GM18907 (cell line): ENCODE measurements at regions not wholly inside any gene's neighbourhood (a gene's known extent, or its start where the extent isn't known, plus 50 kb on each side); places are given as distances from the start of the nearest gene placed in this dataset.
A peak's percentile ranks its signal among the peaks of the same experiment; 100 is the strongest.

Experiments used
- ATAC-seq: cut with Tn5 transposase; IDR thresholded peaks from one replicate; pipeline ENCODE4 v1.9.1; 2021; ENCODE audit warnings: mild to moderate bottlenecking, moderate library complexity; ENCODE audit not compliant: unreplicated experiment

DNA sequence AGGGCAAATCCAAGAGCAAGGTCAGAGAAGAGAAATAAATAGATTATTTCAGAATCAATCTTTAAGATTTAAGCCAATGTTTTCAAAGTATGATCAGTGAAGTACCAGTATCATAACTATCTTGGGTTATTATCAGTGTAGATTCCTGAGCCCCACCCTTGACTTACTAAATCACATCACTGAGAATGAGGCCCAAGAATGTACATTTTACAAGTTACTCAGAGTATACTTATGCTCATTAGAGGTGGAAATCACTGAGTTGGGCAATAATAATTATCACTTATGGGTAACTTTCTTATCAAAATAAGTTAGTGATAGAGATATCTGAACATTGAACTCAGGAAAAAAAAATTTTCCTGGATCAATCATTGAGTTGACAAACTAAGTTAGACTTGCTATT, 121.6 kb upstream of the NOCT start:
- ATAC-seq, result no peak

DNA sequence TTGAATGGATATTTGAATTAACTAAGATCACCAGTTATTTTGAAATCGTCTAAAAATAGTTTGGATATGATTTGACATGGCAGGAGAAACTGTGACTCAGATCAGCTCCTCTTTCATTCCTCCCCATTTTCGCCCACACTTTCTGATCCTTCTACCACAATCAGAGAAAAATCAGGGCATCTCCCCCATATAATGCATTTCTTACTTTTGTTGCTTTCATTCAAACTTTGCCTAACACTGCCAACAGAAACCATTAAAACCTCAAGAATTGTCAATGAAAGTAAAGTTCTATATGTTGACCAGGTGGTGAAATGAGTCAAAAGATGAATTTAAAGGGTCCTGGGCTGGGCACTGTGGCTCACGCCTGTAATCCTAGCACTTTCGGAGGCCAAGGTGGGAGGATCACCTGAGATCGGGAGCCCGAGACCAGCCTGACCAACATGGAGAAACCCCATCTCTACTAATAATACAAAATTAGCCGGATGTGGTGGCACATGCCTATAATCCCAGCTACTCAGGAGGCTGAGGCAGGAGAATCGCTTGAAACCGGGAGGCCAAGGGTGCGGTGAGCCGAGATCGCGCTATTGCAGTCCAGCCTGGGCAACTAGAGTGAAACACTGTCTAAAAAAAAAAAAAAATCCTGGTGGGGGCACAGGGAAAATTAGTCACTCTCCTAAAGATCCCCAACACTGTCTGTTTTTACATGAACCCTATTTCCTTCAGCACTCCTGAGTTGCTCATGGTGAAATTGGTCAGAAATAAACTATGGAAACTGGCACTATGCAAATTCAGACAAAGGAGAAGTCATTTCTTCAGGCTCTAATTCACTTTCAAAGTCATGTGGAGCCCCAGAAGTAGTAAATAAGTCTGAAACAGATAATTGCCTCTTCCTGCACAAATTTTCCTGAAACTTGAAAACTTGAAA, 122.8 kb upstream of the NOCT start:
- peak; percentile 48 for ATAC-seq

DNA sequence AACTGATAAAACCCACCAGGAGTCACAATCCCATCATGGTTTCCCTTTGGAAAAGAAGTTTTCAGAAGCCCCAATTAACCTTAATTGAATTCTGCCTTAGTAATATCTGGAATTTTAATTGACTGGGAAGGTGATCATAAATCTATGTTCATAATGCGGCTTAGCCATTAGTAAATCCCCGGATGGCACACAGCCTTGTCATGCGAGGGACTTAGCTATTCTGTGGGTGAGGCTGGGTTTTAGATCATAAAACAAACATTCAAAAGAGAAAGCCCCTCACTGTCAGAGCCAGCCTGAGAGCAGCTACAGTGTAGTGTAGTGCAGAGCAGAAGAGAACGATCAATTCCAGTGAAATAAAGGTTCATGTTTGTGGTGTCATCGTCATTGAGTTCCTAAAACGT, 124.0 kb upstream of the NOCT start:
- no peak for ATAC-seq

DNA sequence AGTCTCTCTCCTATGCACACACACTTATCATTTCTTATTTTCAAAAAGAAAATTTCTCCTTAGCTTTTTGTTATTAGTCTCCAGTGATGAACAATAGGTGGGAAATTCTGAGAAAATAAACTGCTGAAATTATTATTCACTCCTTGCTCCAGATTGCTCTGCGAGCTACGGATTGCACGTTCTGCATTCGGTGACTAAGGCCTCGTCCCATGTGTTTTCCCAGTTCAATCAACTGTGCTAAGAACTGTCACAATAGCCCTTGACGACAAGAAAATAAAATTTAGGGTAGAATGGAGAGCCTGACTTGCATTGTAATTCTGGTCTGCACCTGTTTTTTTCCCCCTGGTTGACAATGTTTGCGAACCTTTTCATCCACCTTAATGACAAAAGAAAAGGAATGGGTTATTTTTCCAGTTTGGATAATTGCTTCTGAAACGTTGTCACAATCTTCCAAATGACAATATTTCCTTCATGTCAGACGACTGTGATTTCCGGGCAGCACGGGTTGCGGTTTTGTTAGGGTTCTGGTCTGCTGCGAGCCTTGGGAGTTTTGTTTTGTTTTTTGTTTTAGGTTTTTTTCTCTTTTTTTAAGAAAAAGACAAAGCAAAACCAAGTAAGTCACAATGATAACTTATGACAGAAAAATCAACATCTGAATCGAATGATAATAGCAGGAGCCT, 124.5 kb upstream of the NOCT start:
- no peak for ATAC-seq

DNA sequence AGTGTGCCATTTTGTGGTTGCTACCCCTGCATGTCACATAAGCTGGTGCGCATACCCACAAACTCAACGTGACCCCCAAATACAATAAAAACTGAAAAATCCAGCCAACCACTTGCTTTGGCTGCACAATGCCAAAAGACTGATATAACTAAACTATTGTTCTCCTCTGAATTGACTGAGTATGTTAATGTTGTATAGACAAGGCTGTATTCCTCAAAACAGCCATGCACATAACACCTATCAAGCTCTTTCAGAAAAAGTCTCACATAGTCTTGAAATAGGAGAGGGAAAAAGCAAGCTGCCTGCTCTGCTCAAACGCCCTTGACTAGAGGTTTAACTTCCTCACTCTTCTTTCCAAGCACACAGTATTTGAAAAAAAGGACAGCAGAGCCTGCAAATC, 126.4 kb upstream of the NOCT start:
- no peak for ATAC-seq

DNA sequence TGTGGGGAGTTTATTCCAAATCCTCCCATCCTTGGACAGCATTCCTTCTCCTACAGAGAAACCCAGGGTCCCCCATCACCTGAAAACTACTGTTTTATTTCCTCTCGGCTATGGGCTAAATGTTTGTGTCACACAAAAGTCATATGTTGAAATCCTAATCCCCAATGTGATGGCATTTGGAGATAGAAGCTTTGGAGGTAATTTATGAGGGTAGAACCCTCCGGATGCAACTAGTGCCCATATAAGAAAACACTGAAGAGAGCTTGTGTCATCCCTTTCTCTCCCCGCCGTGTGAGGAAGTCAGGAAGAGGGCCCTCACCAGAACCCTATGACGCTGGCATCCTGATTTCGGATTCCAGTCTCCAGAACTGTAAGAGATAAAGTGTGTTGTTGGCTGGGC, 127.8 kb upstream of the NOCT start:
- no peak for ATAC-seq

DNA sequence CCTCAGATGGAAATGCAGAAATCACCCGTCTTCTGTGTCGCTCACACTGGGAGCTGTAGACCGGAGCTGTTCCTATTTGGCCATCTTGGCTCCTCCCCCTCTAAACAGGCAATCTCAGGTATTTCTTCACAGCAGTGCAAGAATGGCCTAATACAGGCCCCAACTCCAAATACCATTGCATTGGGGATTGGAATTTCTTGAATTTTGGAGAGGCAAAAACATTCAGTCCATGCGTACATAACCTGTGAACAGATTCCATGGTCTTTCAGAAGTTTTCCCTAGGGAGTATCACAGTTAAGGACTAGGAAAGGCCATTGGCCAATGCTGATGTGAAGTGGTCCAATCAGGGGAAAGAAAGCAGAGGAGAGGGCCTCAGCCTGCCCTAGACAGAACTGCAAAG, 128.2 kb upstream of the NOCT start:
- no peak for ATAC-seq

DNA sequence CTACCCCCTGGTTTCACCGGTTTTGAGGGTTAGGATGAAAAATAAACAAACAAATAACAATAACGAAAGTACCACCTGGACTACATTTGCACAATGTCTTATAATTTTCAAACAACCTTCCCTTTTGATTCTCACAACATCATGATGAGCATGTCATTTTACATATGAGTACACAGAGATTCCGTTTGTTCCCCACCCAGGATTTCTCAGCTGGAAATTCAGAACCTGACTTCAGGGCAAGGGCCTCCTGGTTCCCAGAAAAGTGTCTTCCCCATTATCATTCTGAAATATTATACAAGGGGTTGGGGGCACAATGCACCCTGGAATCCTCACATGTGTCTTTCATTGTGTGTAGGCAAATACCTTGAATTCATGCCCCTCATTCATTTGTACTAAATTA, 135.8 kb upstream of the NOCT start:
- ATAC-seq, result no peak

DNA sequence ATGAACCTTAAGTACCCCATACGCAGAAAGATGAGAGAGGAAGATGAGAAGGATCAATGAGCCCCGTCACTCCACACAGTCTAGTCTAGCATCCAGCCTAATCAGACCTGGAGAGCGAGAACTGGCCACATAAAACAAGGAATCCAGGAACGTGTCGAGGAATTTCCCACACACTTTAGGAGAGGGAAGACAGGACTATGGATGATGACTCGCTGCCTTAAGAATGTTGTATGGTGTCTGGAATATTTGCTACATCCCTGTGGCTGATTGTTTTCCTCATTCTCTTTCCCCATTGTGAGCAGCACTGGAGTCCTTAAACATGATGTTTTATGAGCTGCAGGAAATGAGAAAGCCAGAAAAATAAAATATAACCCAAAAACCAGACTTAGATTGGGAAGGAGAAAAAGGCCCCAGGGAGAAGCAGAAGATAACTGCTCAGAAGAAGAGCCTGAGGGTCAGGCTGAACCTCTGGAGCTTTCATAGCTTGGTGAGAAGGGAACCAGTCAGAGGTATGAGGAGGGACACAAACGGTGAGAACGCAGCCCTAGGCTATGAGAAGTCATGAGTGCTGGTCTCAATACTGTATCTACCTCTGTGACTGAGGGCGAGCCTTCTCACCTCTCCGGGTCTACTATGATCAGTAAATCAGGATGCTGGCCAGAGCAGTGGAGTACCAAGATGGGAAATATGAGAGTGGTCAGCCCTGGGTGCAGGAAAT, 139.5 kb upstream of the NOCT start:
- no peak for ATAC-seq

DNA sequence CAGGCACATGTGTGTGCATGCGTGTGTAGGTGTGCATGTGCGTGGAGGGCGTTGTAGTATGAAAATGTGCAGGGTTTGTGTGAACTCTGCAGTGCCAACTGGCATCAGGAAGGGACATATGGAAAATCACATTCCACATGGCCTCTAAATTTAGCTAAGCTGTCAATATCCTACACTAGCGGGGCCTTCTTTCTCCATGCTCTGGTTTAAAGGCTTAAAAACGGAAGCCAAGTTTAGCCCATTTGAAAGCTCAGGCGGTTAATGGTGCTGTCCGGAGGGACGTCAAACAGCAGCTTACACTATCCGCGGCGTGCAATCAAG, 144.1 kb upstream of the NOCT start:
- ATAC-seq, result no peak

DNA sequence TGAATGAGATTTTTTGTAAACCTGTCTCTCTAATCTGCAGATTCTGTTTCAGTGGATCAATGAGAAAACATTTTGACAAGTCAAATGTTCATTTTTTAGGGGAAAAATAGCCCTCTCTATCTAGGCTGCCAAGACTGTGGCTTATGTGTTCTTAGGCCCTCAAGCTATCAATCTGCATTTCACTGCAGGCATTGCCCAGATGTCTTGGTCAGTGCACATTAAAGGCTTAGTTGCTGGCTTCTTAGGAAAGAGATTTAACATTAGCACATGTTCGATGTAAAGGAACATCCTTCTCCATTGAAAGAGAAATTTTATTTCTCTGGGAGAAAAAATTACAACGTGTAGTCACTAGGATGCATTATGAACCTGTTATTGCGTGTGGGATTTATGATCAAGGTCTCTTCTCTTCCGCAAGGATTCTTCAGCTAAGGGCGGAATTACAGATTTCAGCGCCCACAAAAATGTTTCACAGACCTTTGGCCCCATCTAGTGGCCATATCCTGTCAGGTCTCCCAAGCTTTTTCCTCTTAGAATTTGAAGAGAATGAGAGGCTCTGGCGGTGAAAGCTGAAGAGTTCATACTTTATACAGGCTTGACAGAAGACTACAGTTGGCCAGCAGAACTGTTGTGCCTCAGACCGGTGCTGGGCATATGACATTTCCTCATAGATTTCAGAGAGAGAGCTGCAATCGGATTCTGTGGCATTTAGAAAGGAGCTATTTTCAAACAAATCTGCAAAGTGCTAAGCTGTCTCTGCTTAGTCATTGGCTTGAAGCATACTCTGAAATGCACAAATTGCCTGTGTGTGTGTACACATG, 144.6 kb upstream of the NOCT start:
- ATAC-seq, result peak; percentile 69

DNA sequence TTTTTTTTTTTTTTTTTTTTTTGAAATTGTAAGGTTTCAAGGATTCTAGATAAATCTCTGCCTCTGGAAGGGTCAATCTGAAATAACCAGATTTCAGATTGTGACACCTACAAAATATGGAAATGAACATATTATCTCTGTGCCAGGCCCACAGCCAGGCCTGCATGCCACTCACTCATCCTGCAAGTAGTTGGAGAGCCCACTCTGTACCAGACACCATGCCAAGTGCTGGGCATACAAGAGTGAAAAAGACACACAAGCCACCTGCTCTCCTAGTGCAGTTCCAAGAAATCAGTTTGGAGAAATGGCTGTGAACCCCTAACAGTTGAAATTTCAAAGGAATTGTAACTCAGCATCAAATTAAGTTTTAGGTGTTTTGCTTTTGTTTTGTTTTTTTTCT, 145.9 kb upstream of the NOCT start:
- no peak for ATAC-seq

DNA sequence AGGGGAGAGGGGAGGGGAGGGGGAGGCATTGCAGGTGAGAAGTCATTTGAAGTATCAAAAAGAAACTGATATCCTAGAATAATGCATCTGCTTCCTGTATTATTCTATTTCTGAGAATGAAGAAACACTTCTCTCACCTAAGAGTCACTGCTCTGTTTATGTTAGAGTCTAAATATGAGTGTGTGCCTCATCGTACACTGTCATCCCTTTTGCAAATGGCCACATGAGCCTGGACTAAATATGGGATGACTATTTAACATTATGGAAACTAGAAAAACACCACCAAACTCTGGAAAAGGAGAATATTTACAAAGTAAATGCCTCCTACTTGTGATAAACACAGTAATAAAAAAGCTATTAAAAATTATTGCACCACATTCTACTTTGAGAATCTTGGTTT, 146.4 kb upstream of the NOCT start:
- no peak for ATAC-seq

DNA sequence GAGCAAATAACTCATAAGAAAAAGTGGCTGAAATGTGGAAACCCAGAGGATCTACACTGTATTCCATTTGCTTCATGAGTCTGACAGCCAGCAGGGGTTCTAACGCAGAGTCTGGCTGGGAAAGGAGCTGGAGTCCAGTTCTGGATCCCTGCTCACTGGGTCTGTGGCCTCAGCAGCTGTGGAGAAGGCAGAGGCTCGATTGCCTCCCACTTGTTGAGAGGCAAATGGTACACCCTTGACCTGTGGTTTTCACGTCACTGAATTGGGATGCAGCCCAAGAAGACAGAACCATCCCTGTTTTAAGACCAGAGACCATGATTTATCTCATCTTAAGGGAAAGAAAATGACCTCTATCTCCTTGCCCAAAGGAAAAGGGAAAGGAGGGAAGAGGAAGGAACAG, 147.0 kb upstream of the NOCT start:
- ATAC-seq, result no peak

DNA sequence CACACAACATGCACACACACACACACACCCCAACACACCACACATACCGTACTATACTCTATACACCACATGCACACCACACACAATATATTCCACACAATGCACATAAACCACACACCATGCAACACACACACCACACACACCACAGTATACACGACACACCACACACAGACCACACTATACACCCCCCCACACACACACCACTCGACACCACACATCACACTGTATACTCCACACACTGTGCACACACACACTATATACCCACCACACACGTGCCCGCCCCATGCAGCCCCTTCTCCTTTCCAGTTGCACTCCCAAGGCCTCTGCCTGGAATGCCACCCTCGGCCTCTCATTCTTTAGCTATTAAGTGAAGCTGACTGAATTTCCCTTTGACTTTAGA, 148.2 kb upstream of the NOCT start:
- no peak for ATAC-seq

DNA sequence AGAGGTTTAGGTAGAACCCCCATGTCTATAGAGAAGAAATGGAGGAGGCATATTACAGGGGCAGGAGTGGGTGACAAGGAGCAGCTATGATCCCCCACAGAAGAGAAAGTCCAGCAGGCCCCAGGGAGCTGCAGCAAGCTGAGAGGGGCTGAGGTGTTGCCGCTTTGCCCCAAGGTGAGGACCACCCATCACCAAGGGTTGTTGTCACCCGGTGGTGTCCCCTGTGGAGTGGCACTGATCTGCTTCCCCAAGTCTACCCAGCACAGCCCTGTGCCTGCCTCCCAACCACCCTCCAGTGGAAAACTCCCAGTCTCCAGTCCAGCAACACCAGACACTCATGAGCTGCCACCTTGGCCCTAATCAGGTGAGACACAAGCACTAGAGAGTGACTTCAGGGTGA, 149.3 kb upstream of the NOCT start:
- no peak for ATAC-seq

DNA sequence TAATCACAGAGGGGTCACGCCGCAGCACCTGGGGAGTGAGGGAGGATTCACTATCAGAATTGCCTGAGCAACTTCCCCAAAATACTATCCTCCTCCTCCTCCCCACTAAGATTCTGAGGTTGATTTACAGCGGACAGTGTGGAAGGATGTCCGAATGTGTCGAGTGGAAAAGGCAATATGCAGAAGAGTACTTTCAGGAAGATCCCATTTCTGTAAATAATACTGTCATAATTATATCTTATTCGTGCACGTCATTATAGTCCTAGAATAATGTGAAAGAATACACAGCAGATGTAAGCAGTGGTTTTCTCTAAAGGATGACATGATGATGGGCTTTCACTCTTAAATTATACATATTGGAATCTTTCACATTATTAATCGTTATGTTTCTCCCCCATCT, 149.8 kb upstream of the NOCT start:
- ATAC-seq, result no peak

DNA sequence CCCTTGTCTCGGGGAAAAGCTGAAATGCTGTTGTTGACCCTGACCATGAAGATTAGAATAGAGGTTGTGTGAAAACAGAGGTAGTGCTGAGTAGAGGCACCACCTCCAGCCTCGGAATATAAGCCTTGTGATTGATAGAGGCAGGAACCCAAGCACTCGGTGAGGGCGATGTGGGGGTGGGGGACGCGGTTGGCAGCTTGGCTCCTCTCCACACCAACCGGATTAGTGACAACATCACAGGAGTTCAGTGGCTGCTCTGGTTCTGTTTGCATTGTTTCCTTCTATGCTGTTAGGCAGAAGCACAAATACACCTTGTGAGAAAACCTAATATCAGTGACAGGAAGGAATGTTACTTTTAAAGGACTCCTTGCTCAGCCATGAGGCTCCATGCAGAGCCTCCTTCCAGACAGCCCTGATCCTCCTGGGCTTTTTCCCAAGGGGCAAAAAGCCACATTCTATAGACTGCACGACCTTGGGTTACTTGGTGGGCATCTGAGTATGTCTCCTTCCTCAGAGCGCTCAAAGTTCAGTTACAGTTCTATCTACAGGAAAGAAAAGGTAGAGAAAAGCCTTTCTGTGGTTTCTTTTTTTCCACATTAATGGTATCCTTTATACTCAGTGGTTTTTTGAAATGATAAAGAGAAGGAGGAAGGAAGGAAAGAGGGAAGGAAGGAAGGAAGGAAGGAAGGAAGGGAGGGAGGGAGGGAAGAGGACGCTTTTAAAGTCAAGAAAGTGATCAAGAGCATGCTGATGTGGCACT, 150.4 kb upstream of the NOCT start:
- ATAC-seq, result no peak

DNA sequence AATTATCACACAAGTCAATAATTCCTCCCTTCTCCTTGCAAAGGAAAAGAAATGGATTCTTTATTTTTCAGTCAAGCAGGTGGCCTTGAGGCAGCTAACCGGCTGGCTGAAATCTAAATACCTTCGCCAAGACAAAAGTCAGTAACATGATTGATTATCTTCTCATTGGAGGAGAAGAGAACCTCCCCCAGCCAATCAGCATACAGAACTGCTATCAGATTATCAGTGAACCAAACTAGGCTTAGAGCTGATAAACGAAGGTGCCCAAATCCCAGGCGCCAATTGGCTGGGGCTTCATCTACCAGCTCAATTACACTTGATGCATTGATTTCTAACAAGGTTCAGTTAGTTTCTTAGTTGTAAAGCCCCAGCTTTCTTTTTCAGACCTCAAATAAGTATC, 152.4 kb upstream of the NOCT start:
- no peak for ATAC-seq

DNA sequence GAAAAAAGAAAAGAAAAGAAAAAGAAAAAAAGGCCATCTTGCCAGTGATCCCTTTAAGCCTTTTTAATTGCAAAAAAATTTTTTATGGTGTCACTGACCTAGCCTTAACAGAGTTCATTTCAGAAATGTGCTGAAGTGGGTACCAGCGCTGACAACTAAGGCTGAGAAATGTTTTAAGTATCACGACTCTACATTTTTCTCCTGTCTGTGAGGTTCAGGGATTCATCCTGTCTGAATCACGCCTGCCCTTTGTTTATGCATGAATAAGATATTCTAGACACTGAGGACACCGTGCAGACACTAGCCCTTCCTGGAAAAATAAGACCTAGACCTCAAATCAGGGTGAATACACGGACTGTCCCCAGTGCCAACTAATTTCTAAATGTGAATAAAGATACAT, 154.4 kb upstream of the NOCT start:
- no peak for ATAC-seq
